ACC112 (cell line): ENCODE measurements at regions not wholly inside any gene's neighbourhood (a gene's known extent, or its start where the extent isn't known, plus 50 kb on each side); places are given as distances from the start of the nearest gene placed in this dataset.
"Not testable (repeated sequence)": the region's sequence is repeated elsewhere in the genome, so short reads cannot be mapped to it uniquely, and the experiment has no call there.

Experiments
- H2AFZ ChIP-seq: fragments of 200-600 bp; sonication (generic); one replicate; pipeline ENCODE4 v1.6.0; 2017; ENCODE audit warnings: antibody characterized with exemption, low read length; ENCODE audit not compliant: unreplicated experiment
- H3K27ac ChIP-seq: fragments of 200-600 bp; sonication (generic); 2 replicates; pipeline ENCODE4 v1.5.1; 2014; ENCODE audit warnings: low read depth, mild to moderate bottlenecking, antibody characterized with exemption, low read length, moderate library complexity
- H3K27me3 ChIP-seq: fragments of 200-600 bp; sonication (generic); 2 replicates; pipeline ENCODE4 v1.6.1; 2014; ENCODE audit warnings: mild to moderate bottlenecking, antibody characterized with exemption, low read length, moderate library complexity, mixed read lengths; ENCODE audit not compliant: insufficient read depth
- H3K36me3 ChIP-seq: fragments of 200-600 bp; sonication (generic); 2 replicates; pipeline ENCODE4 v1.6.1; 2016; ENCODE audit warnings: mild to moderate bottlenecking, antibody characterized with exemption, low read length, moderate library complexity, mixed read lengths; ENCODE audit not compliant: insufficient read depth
- H3K4me1 ChIP-seq: fragments of 200-600 bp; sonication (generic); one replicate; pipeline ENCODE4 v1.6.1; 2016; ENCODE audit warnings: low read length, mixed read lengths; ENCODE audit not compliant: insufficient read depth, unreplicated experiment, control insufficient read depth
- H3K4me3 ChIP-seq: fragments of 200-600 bp; sonication (generic); 2 replicates; pipeline ENCODE4 v1.5.1; 2014; ENCODE audit warnings: mild to moderate bottlenecking, low read depth, low read length
- H3K79me2 ChIP-seq: fragments of 200-600 bp; sonication (generic); one replicate; pipeline ENCODE4 v1.6.0; 2016; ENCODE audit warnings: low read length; ENCODE audit not compliant: control insufficient read depth, unreplicated experiment, insufficient read depth

- H3K79me2 ChIP-seq: no peaks in the 10 kb centered on the region
- H3K27ac ChIP-seq: no peak overlapping the region
- no peaks in the 10 kb centered on the region for H3K36me3 ChIP-seq
- H3K27me3 ChIP-seq: no peaks in the 10 kb centered on the region; the same call in 1 of the 2 replicates
- H3K4me1 ChIP-seq: no peaks in the 10 kb centered on the region
- H2AFZ ChIP-seq: no peak overlapping the region
- no peak overlapping the region for H3K4me3 ChIP-seq
Observed at GRCh38 chr17:37818689-37819088, 73.8 kb upstream of the HNF1B start.

- no peak overlapping the region for H3K27ac ChIP-seq
- no peak overlapping the region for H3K4me3 ChIP-seq
- no peaks in the 10 kb centered on the region for H3K4me1 ChIP-seq
- H2AFZ ChIP-seq: peak overlapping the region; percentile 14
- no peaks in the 10 kb centered on the region for H3K27me3 ChIP-seq
- H3K36me3 ChIP-seq: no peaks in the 10 kb centered on the region
- no peaks in the 10 kb centered on the region for H3K79me2 ChIP-seq
Observed at GRCh38 chr17:37816950-37817349, 72.1 kb upstream of the HNF1B start.

DNA sequence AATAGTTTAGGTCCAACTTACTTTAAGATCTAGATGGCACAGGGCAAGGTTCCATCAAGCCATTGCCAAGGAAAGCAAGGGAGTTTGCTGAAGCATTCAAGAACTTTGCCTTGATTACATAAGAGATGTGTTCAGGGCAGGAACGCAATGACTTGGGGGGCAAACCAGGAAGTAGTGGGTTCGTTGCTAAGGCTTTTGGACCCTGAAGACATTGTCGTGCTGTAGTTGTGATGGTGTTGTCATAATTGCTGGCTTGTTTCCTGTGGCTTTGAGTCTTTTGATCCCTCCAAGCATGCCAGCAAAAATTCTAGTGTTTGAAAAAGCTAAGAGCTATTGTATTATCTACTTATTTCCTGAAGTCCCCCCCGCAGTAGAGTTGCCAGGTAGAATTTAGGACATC, 70.7 kb upstream of the HNF1B start:
- no peak overlapping the region for H2AFZ ChIP-seq
- H3K27ac ChIP-seq: no peak overlapping the region
- no peaks in the 10 kb centered on the region for H3K36me3 ChIP-seq
- H3K79me2 ChIP-seq: no peaks in the 10 kb centered on the region
- H3K4me3 ChIP-seq: no peak overlapping the region
- H3K27me3 ChIP-seq: no peaks in the 10 kb centered on the region
- no peaks in the 10 kb centered on the region for H3K4me1 ChIP-seq

GRCh38 chr17:37813751-37814150, 68.9 kb upstream of the HNF1B start:
- H3K36me3 ChIP-seq: no peaks in the 10 kb centered on the region
- no peaks in the 10 kb centered on the region for H3K4me1 ChIP-seq
- H3K4me3 ChIP-seq: no peak overlapping the region
- H3K79me2 ChIP-seq: no peaks in the 10 kb centered on the region
- no peak overlapping the region for H2AFZ ChIP-seq
- no peaks in the 10 kb centered on the region for H3K27me3 ChIP-seq
- H3K27ac ChIP-seq: no peak overlapping the region

GRCh38 chr17:37808846-37809245, 64.0 kb upstream of the HNF1B start:
- not testable (repeated sequence) for H3K79me2 ChIP-seq, H3K4me3 ChIP-seq, H3K27me3 ChIP-seq, H3K4me1 ChIP-seq, H3K36me3 ChIP-seq, H2AFZ ChIP-seq, H3K27ac ChIP-seq

GRCh38 chr17:37802712-37803416, 58.0 kb upstream of the HNF1B start:
- Histone ChIP-seq H3K27me3 (peaks cover 5% of the 10 kb centered on the region; the same call in 1 of the 2 replicates), H3K79me2 (no peaks in the 10 kb centered on the region), H3K36me3 (no peaks in the 10 kb centered on the region), H3K4me3 (peak overlapping the region; percentile 53), H3K4me1 (peaks cover 15% of the 10 kb centered on the region), H2AFZ (peak overlapping the region; percentile 87), H3K27ac (peak overlapping the region; percentile 38; the same call in 1 of the 2 replicates)

- Histone ChIP-seq H3K36me3 (no peaks in the 10 kb centered on the region), H3K27me3 (peaks cover 12% of the 10 kb centered on the region; the same call in 1 of the 2 replicates), H3K27ac (peak overlapping the region; percentile 38; the same call in 1 of the 2 replicates), H3K79me2 (no peaks in the 10 kb centered on the region), H2AFZ (peak overlapping the region; percentile 87), H3K4me3 (peak overlapping the region; percentile 53), H3K4me1 (peaks cover 15% of the 10 kb centered on the region)
Observed at GRCh38 chr17:37802061-37802595, 57.3 kb upstream of the HNF1B start.

DNA sequence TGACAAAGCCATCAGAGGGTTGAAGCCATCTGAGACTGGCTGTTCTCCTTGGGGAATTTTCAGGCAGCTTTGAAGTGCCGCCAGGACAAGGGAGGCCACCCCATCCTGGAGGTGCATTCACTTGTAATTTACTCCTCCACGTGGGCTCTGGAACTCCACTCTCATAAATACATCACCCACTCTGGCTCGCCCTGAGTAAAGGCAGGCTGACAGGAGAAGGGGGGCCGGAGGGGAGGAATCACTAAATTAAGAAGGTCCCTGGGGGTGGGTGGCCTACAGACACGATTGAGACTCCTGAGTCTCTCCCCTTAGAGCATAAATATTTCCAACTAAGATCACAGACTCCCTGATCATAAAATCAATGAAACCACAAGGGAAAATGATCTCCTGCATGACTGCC, 56.3 kb upstream of the HNF1B start:
- Histone ChIP-seq H3K79me2 (no peaks in the 10 kb centered on the region), H3K36me3 (no peaks in the 10 kb centered on the region), H3K27ac (no peak overlapping the region), H3K27me3 (peaks cover 19% of the 10 kb centered on the region; the same call in 1 of the 2 replicates), H3K4me1 (peaks cover 15% of the 10 kb centered on the region), H3K4me3 (no peak overlapping the region), H2AFZ (no peak overlapping the region)

GRCh38 chr17:37797206-37797605, 52.3 kb upstream of the HNF1B start:
- Histone ChIP-seq H3K27me3 (peaks cover 29% of the 10 kb centered on the region; the same call in 1 of the 2 replicates), H3K4me1 (peaks cover 3% of the 10 kb centered on the region), H3K27ac (no peak overlapping the region), H3K36me3 (no peaks in the 10 kb centered on the region), H3K79me2 (no peaks in the 10 kb centered on the region), H3K4me3 (no peak overlapping the region), H2AFZ (no peak overlapping the region)

GRCh38 chr17:37796076-37796475, 51.2 kb upstream of the HNF1B start:
- Histone ChIP-seq H2AFZ (no peak overlapping the region), H3K79me2 (no peaks in the 10 kb centered on the region), H3K27me3 (peaks cover 31% of the 10 kb centered on the region), H3K4me3 (no peak overlapping the region), H3K27ac (no peak overlapping the region), H3K36me3 (no peaks in the 10 kb centered on the region), H3K4me1 (no peaks in the 10 kb centered on the region)
